GM19239 (cell line): ENCODE measurements at regions not wholly inside any gene's neighbourhood (a gene's known extent, or its start where the extent isn't known, plus 50 kb on each side); places are given as distances from the start of the nearest gene placed in this dataset.

Experiments
- DNase-seq: peaks from one replicate; pipeline ENCODE4 v3.0.0; 2011; ENCODE audit warnings: low spot score; ENCODE audit not compliant: insufficient read length
- FAIRE-seq: peaks from 2 replicates; lab custom pipeline; 2011; peaks lifted over from hg19 to GRCh38; lab: Jason Lieb, UNC

GRCh38 chr10:4512671-4513240 is 313.3 kb upstream of the AKR1E2 start:
- DNase-seq (no peak), FAIRE-seq (no peak)

- FAIRE-seq (no peak), DNase-seq (no peak)
These were observed 313.8 kb upstream of the AKR1E2 start for GRCh38 chr10:4512196-4512595.

- no peak for DNase-seq
- no peak for FAIRE-seq
These were observed 314.5 kb upstream of the AKR1E2 start for GRCh38 chr10:4511509-4511908.

GRCh38 chr10:4509405-4509804 is 316.6 kb upstream of the AKR1E2 start:
- DNase-seq, result no peak
- no peak for FAIRE-seq

- no peak for DNase-seq
- no peak for FAIRE-seq
These were observed 319.9 kb upstream of the AKR1E2 start for GRCh38 chr10:4506095-4506494.

GRCh38 chr10:4504550-4504949 is 321.5 kb upstream of the AKR1E2 start:
- no peak for DNase-seq
- no peak for FAIRE-seq

- no peak for FAIRE-seq
These were observed 322.9 kb upstream of the AKR1E2 start for GRCh38 chr10:4503076-4503475.

GRCh38 chr10:4501306-4501705 is 324.7 kb upstream of the AKR1E2 start:
- no peak for FAIRE-seq
- no peak for DNase-seq

More at GRCh38 chr10:4503076-4503475, 322.9 kb upstream of the AKR1E2 start:
- DNase-seq, result no peak

- DNase-seq (no peak), FAIRE-seq (no peak)
These were observed 327.2 kb upstream of the AKR1E2 start for GRCh38 chr10:4498711-4499251.

GRCh38 chr10:4494551-4494950 is 331.5 kb upstream of the AKR1E2 start:
- FAIRE-seq (no peak), DNase-seq (no peak)

- FAIRE-seq (no peak), DNase-seq (no peak)
These were observed 333.8 kb upstream of the AKR1E2 start for GRCh38 chr10:4492202-4492601.

- DNase-seq, result no peak
These were observed 337.1 kb upstream of the AKR1E2 start for GRCh38 chr10:4488904-4489303.

GRCh38 chr10:4485636-4486035 is 340.4 kb upstream of the AKR1E2 start:
- DNase-seq (no peak), FAIRE-seq (no peak)

More at GRCh38 chr10:4488904-4489303, 337.1 kb upstream of the AKR1E2 start:
- no peak for FAIRE-seq

- no peak for FAIRE-seq
These were observed 342.2 kb upstream of the AKR1E2 start for GRCh38 chr10:4483811-4484210.

GRCh38 chr10:4482659-4483058 is 343.3 kb upstream of the AKR1E2 start:
- DNase-seq (no peak), FAIRE-seq (no peak)

More at GRCh38 chr10:4483811-4484210, 342.2 kb upstream of the AKR1E2 start:
- DNase-seq, result no peak

- FAIRE-seq, result no peak
These were observed 344.8 kb upstream of the AKR1E2 start for GRCh38 chr10:4481192-4481591.

GRCh38 chr10:4479342-4479741 is 346.7 kb upstream of the AKR1E2 start:
- DNase-seq, result no peak
- no peak for FAIRE-seq

More at GRCh38 chr10:4481192-4481591, 344.8 kb upstream of the AKR1E2 start:
- no peak for DNase-seq

- FAIRE-seq (no peak), DNase-seq (no peak)
These were observed 348.3 kb upstream of the AKR1E2 start for GRCh38 chr10:4477664-4478063.

- DNase-seq, result no peak
- no peak for FAIRE-seq
These were observed 350.0 kb upstream of the AKR1E2 start for GRCh38 chr10:4475827-4476490.

GRCh38 chr10:4474829-4475228 is 351.2 kb upstream of the AKR1E2 start:
- FAIRE-seq (no peak), DNase-seq (no peak)

- no peak for DNase-seq
- FAIRE-seq, result no peak
These were observed 352.0 kb upstream of the AKR1E2 start for GRCh38 chr10:4473977-4474376.
